H9 (cell line): ENCODE measurements at regions not wholly inside any gene's neighbourhood (a gene's known extent, or its start where the extent isn't known, plus 50 kb on each side); places are given as distances from the start of the nearest gene placed in this dataset.

Experiments used
- DNase-seq: peaks from one replicate; pipeline ENCODE4 v3.0.0-alpha.2; 2017
- H2AFZ ChIP-seq: one replicate; pipeline ENCODE4 v1.6.1; 2013; ENCODE audit warnings: mild to moderate bottlenecking, low read length, control low read depth, moderate library complexity
- H2AK5ac ChIP-seq: 2 replicates; pipeline ENCODE4 v1.6.1; 2013; ENCODE audit warnings: low read length, control low read depth, mixed read lengths; ENCODE audit not compliant: insufficient read length
- H2BK120ac ChIP-seq: one replicate; pipeline ENCODE4 v1.6.1; 2013; ENCODE audit warnings: low read depth, mild to moderate bottlenecking, low read length, control low read depth, inconsistent platforms; ENCODE audit not compliant: poor library complexity, severe bottlenecking
- H2BK12ac ChIP-seq: 2 replicates; pipeline ENCODE4 v1.6.1; 2013; ENCODE audit warnings: low read length, control low read depth, mixed read lengths, low read depth; ENCODE audit not compliant: insufficient read length
- H2BK15ac ChIP-seq: 2 replicates; pipeline ENCODE4 v1.6.1; 2013; ENCODE audit warnings: low read depth, low read length, control low read depth
- H2BK20ac ChIP-seq: one replicate; pipeline ENCODE4 v1.6.1; 2013; ENCODE audit warnings: low read depth, mild to moderate bottlenecking, low read length, control low read depth, inconsistent platforms; ENCODE audit not compliant: poor library complexity, severe bottlenecking
- H2BK5ac ChIP-seq: 2 replicates; pipeline ENCODE4 v1.6.1; 2013; ENCODE audit warnings: low read length, control low read depth, mixed read lengths; ENCODE audit not compliant: insufficient read length
- H3K14ac ChIP-seq: 2 replicates; pipeline ENCODE4 v1.6.1; 2013; ENCODE audit warnings: low read length, control low read depth; ENCODE audit not compliant: insufficient read depth
- H3K18ac ChIP-seq: 2 replicates; pipeline ENCODE4 v1.6.1; 2013; ENCODE audit warnings: low read depth, mild to moderate bottlenecking, mixed read lengths, low read length, control low read depth; ENCODE audit not compliant: insufficient read length
- H3K23ac ChIP-seq: 2 replicates; pipeline ENCODE4 v1.6.1; 2013; ENCODE audit warnings: low read length, control low read depth, mixed read lengths, low read depth; ENCODE audit not compliant: insufficient read length
- H3K23me2 ChIP-seq: 2 replicates; pipeline ENCODE4 v1.6.1; 2013; ENCODE audit warnings: low read depth, mild to moderate bottlenecking, mixed read lengths, low read length, control low read depth; ENCODE audit not compliant: insufficient read length, poor library complexity, severe bottlenecking
- H3K27ac ChIP-seq: 2 replicates; pipeline ENCODE4 v1.5.1; 2013; ENCODE audit warnings: low read length, control low read depth, mixed read lengths, low read depth; ENCODE audit not compliant: insufficient read length
- H3K27me3 ChIP-seq: 2 replicates; pipeline ENCODE4 v1.6.1; 2013; ENCODE audit warnings: low read length, control low read depth, inconsistent platforms; ENCODE audit not compliant: insufficient read depth
- H3K4ac ChIP-seq: 2 replicates; pipeline ENCODE4 v1.6.1; 2013; ENCODE audit warnings: low read depth, mild to moderate bottlenecking, control low read depth, inconsistent platforms, low read length, moderate library complexity
- H3K4me1 ChIP-seq: 2 replicates; pipeline ENCODE4 v1.6.1; 2013; ENCODE audit warnings: low read length, control low read depth, inconsistent platforms; ENCODE audit not compliant: insufficient read depth
- H3K4me2 ChIP-seq: 2 replicates; pipeline ENCODE4 v1.6.1; 2013; ENCODE audit warnings: low read length, control low read depth, mixed read lengths; ENCODE audit not compliant: insufficient read length, insufficient read depth
- H3K56ac ChIP-seq: 2 replicates; pipeline ENCODE4 v1.6.1; 2013; ENCODE audit warnings: low read depth, mild to moderate bottlenecking, mixed read lengths, low read length, control low read depth; ENCODE audit not compliant: insufficient read length
- H3K79me1 ChIP-seq: 2 replicates; pipeline ENCODE4 v1.6.1; 2013; ENCODE audit warnings: low read depth, mild to moderate bottlenecking, moderate library complexity, low read length, control low read depth, inconsistent platforms; ENCODE audit not compliant: insufficient read depth, poor library complexity, severe bottlenecking
- H3K79me2 ChIP-seq: 2 replicates; pipeline ENCODE4 v1.6.1; 2013; ENCODE audit warnings: low read length, control low read depth, inconsistent platforms; ENCODE audit not compliant: insufficient read depth
- H3K9ac ChIP-seq: 2 replicates; pipeline ENCODE4 v1.6.1; 2013; ENCODE audit warnings: low read length, control low read depth, mixed read lengths; ENCODE audit not compliant: insufficient read length; ENCODE audit errors: extremely low read depth
- H3K9me3 ChIP-seq: one replicate; pipeline ENCODE4 v1.6.1; 2013; ENCODE audit warnings: low read depth, low read length, inconsistent platforms; ENCODE audit not compliant: control insufficient read depth
- H3T11ph ChIP-seq: one replicate; pipeline ENCODE4 v1.6.1; 2013; ENCODE audit warnings: mild to moderate bottlenecking, low read length, control low read depth, inconsistent platforms
- H4K20me1 ChIP-seq: one replicate; pipeline ENCODE4 v1.6.1; 2013; ENCODE audit not compliant: control insufficient read depth, insufficient read length, insufficient read depth
- H4K5ac ChIP-seq: 2 replicates; pipeline ENCODE4 v1.6.1; 2013; ENCODE audit warnings: low read depth, mild to moderate bottlenecking, mixed read lengths, low read length, control low read depth; ENCODE audit not compliant: insufficient read length
- H4K8ac ChIP-seq: replicated peaks from 2 replicates; pipeline ENCODE4 v1.6.1; 2013; ENCODE audit warnings: low read length, control low read depth, mixed read lengths, low read depth; ENCODE audit not compliant: insufficient read length
- H4K91ac ChIP-seq: 2 replicates; pipeline ENCODE4 v1.6.1; 2013; ENCODE audit warnings: low read depth, mild to moderate bottlenecking, moderate library complexity, mixed read lengths, low read length, control low read depth; ENCODE audit not compliant: insufficient read length
- H3K27ac Mint-ChIP-seq, 3 experiments: 2 replicates in 2 of 3; 3 replicates in 1 of 3; pipeline ENCODE4 v1.8.0; 2020 to 2021; ENCODE audit warnings: mixed read lengths in 3 of 3, mild to moderate bottlenecking in 1 of 3, moderate library complexity in 1 of 3
- H3K27me3 Mint-ChIP-seq: 2 replicates; pipeline ENCODE4 v1.8.0; 2021; ENCODE audit warnings: low read depth, mild to moderate bottlenecking, moderate library complexity, mixed read lengths
- H3K36me3 Mint-ChIP-seq, 3 experiments: 2 replicates in 2 of 3; 3 replicates in 1 of 3; pipeline ENCODE4 v1.8.0; 2020 to 2021; ENCODE audit warnings: low read depth in 3 of 3, mixed read lengths in 3 of 3; ENCODE audit not compliant: insufficient read depth in 1 of 3
- H3K4me1 Mint-ChIP-seq, 2 experiments: 2 replicates each; pipeline ENCODE4 v1.8.0; 2020; ENCODE audit warnings: mixed read lengths in 2 of 2
- H3K4me3 Mint-ChIP-seq, 2 experiments: 2 replicates in 1 of 2; 3 replicates in 1 of 2; pipeline ENCODE4 v1.8.0; 2020 to 2021; ENCODE audit warnings: mild to moderate bottlenecking in 2 of 2, mixed read lengths in 2 of 2, moderate library complexity in 1 of 2
- H3K9me3 Mint-ChIP-seq, 2 experiments: 2 replicates in 1 of 2; 3 replicates in 1 of 2; pipeline ENCODE4 v1.8.0; 2020; ENCODE audit warnings: mild to moderate bottlenecking in 2 of 2, mixed read lengths in 2 of 2, moderate library complexity in 1 of 2
- WGBS: extraction: QIAGEN DNeasy Blood & Tissue Kit; methylation state at CpG from one replicate; pipeline ENCODE4 v1.1.7; 2013; ENCODE audit warnings: missing lambda C conversion rate, low lambda C conversion rate, mixed read lengths; ENCODE audit not compliant: insufficient read length; ENCODE audit errors: extremely low coverage; 5-methylcytosine and 5-hydroxymethylcytosine counted together
- TF ChIP-seq, protein P1 (sequence below): fragments of 200-600 bp; sonication (generic); conservative IDR thresholded peaks from 3 replicates; pipeline ENCODE4 v1.8.0; 2021; ENCODE audit warnings: antibody characterized with exemption, mild to moderate bottlenecking

- H3K27ac Mint-ChIP-seq = no peak overlapping the region
- no CpG with 5 or more reads among the region's 7 CpGs for WGBS
- no peak for DNase-seq
These were observed 139.0 kb downstream of the DDX1 start for GRCh38 chr2:15730545-15731212.

More at GRCh38 chr2:15730545-15731212, 139.0 kb downstream of the DDX1 start:
- Histone ChIP-seq H2AK5ac (no peak overlapping the region), H3K9ac (no peak overlapping the region), H3K9me3 (no peaks in the 10 kb centered on the region), H3K4ac (no peak overlapping the region), H4K20me1 (no peaks in the 10 kb centered on the region), H2BK20ac (no peak overlapping the region), H3K18ac (no peak overlapping the region), H4K8ac (no peak overlapping the region), H3K4me2 (no peak overlapping the region), H3K27me3 (no peaks in the 10 kb centered on the region), H2BK120ac (no peak overlapping the region), H3T11ph (no peak overlapping the region), H3K14ac (no peak overlapping the region), H4K91ac (no peak overlapping the region), H2BK5ac (no peak overlapping the region), H2BK12ac (no peak overlapping the region), H3K23ac (no peak overlapping the region), H3K79me2 (no peaks in the 10 kb centered on the region), H4K5ac (no peak overlapping the region), H3K79me1 (no peaks in the 10 kb centered on the region), H3K4me1 (0 out of 2 replicates have a peak, but pooled peaks cover 3% of the 10 kb centered on the region), H2BK15ac (no peak overlapping the region), H2AFZ (no peak overlapping the region), H3K27ac (no peak overlapping the region), H3K56ac (no peak overlapping the region), H3K23me2 (no peaks in the 10 kb centered on the region)
- no peak overlapping the region for H3K4me3 Mint-ChIP-seq
- no peaks in the 10 kb centered on the region; a peak in 1 of 7 replicates for H3K36me3 Mint-ChIP-seq
- TF ChIP-seq, protein P1, sequence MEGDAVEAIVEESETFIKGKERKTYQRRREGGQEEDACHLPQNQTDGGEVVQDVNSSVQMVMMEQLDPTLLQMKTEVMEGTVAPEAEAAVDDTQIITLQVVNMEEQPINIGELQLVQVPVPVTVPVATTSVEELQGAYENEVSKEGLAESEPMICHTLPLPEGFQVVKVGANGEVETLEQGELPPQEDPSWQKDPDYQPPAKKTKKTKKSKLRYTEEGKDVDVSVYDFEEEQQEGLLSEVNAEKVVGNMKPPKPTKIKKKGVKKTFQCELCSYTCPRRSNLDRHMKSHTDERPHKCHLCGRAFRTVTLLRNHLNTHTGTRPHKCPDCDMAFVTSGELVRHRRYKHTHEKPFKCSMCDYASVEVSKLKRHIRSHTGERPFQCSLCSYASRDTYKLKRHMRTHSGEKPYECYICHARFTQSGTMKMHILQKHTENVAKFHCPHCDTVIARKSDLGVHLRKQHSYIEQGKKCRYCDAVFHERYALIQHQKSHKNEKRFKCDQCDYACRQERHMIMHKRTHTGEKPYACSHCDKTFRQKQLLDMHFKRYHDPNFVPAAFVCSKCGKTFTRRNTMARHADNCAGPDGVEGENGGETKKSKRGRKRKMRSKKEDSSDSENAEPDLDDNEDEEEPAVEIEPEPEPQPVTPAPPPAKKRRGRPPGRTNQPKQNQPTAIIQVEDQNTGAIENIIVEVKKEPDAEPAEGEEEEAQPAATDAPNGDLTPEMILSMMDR = no peak
- H3K4me1 Mint-ChIP-seq = peaks cover 20 to 23% of the 10 kb centered on the region in 2 experiments
- H3K27me3 Mint-ChIP-seq = peaks cover 3% of the 10 kb centered on the region; the same call in 1 of the 2 replicates
- no peaks in the 10 kb centered on the region; a peak in 1 of 5 replicates for H3K9me3 Mint-ChIP-seq
